Natural killer cell treated with Interleukin-12 subunit alpha and Interleukin-12 subunit beta and Interleukin-15 and Interleukin-18, amount 100 ng/mL, for 72 hours (primary cell): ENCODE measurements at regions not wholly inside any gene's neighbourhood (a gene's known extent, or its start where the extent isn't known, plus 50 kb on each side); places are given as distances from the start of the nearest gene placed in this dataset.

Experiments used
- ATAC-seq, 2 donors: fragments of 150-1000 bp; cut with Tn5 transposase in 1 of 2; sonication (Bioruptor Pico), chemical (Tn5 transposase) in 1 of 2; 2 replicates each; pipeline ENCODE4 v1.10.0; 2021
- DNase-seq: peaks from one replicate; pipeline ENCODE4 v3.0.0; 2022; ENCODE audit warnings: low spot score
- H3K27ac Mint-ChIP-seq, 2 donors: 1 replicate in 1 of 2; 2 replicates in 1 of 2; pipeline ENCODE4 v1.8.0; 2022; ENCODE audit warnings: mixed read lengths in 2 of 2, mild to moderate bottlenecking in 1 of 2, moderate library complexity in 1 of 2
- H3K27me3 Mint-ChIP-seq, 2 donors: 1 replicate in 1 of 2; 2 replicates in 1 of 2; pipeline ENCODE4 v1.8.0; 2022; ENCODE audit warnings: mixed read lengths in 2 of 2
- H3K36me3 Mint-ChIP-seq: one replicate; pipeline ENCODE4 v1.8.0; 2022; ENCODE audit warnings: mixed read lengths
- H3K4me1 Mint-ChIP-seq, 2 donors: 1 replicate in 1 of 2; 2 replicates in 1 of 2; pipeline ENCODE4 v1.8.0; 2022; ENCODE audit warnings: low read depth in 2 of 2, mixed read lengths in 2 of 2, mild to moderate bottlenecking in 1 of 2
- H3K4me3 Mint-ChIP-seq: one replicate; pipeline ENCODE4 v1.8.0; 2022; ENCODE audit warnings: mixed read lengths
- H3K9me3 Mint-ChIP-seq: 2 replicates; pipeline ENCODE4 v1.8.0; 2022; ENCODE audit warnings: mixed read lengths

DNA sequence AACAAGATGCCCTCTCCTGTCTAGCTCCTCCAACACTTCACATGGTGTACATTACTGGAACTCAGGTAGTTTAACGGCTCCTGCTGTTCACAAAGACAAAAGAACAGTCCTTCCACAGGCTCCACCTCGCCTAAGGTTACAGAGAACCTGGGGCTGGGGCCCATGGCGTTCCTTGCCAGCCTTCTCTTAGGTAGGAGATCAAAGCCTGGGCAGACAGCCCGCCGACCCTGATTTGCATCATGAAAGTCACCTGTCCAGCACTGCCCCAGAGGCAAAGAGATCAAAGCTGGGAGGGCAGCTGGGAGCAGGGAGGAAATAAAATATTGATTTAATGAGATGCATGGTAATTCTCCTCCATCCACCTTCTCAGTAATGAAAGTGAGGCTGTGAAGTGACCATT, 115.0 kb upstream of the SLIT3 start:
- H3K4me3 Mint-ChIP-seq = no peak overlapping the region

DNA sequence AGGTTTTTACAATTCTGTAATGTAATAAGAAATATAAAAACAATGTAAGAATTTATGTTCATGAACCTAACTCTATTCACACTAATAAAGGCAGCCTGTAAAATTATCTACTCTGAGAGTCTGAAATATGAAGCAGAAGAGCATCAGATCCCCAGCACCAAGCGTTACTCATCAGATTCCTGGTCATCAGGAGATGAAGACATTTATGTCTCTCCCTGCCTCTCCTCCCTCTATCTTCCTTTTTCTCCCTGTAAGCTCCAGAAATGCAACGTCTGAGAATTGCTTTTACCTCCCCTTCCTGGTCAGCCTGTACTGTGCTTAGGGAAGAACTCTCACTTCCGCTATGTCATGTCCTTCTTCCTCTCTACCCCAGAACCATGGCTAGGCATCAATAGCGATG, 114.4 kb upstream of the SLIT3 start:
- no peak for ATAC-seq
- Mint-ChIP-seq H3K27ac (no peak overlapping the region), H3K27me3 (peaks cover 5 to 7% of the 10 kb centered on the region in 2 donors), H3K4me3 (no peak overlapping the region), H3K36me3 (no peaks in the 10 kb centered on the region), H3K4me1 (no peaks in the 10 kb centered on the region), H3K9me3 (no peaks in the 10 kb centered on the region)
- no peak for DNase-seq

More for the DNA sequence above, 115.0 kb upstream of the SLIT3 start:
- H3K4me1 Mint-ChIP-seq = no peaks in the 10 kb centered on the region
- H3K27ac Mint-ChIP-seq = no peak overlapping the region
- H3K9me3 Mint-ChIP-seq = no peaks in the 10 kb centered on the region
- peaks cover 5 to 7% of the 10 kb centered on the region in 2 donors for H3K27me3 Mint-ChIP-seq
- H3K36me3 Mint-ChIP-seq = no peaks in the 10 kb centered on the region
- no peak for DNase-seq
- no peak for ATAC-seq

DNA sequence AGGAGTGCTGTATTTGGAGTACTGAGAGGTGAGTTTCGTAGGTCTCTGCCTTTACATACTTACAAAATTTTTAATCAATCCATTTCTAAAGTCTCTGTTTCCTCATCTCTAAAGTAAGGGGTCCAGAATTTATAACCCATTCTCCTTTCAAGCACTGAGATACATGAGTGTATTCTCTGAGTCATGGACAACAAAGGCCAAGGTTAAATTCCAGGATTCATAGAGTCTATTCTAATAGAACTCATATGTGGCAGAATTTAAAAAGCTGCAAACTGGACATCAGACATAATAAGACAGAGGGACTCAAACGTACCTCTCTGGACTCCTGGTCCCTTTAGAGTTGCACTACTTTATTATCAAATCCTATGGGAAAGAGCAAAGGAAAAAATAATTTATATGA, 112.5 kb upstream of the SLIT3 start:
- Mint-ChIP-seq H3K4me1 (no peaks in the 10 kb centered on the region), H3K27ac (no peak overlapping the region), H3K4me3 (no peak overlapping the region), H3K9me3 (no peaks in the 10 kb centered on the region), H3K27me3 (peaks cover 2 to 15% of the 10 kb centered on the region in 2 donors), H3K36me3 (no peaks in the 10 kb centered on the region)
- no peak for ATAC-seq
- DNase-seq = no peak

DNA sequence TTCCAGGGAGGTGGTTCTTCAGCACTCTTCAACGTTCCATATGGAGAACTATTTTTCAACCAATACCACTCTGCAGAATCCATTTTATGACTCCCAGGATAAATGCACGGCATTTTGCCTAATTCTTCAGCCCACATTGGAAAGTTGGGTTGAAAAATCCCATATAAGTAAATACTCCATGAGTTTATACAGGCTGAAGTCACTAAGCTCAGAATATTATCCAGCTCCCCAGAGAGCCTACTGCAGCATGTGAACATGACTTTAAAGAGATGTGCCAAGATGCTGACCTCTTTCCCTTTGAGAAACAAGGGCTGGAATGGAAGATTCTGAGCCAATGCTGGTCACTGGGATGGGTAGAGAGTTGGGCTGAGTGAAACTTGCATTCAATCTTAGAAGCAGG, 111.9 kb upstream of the SLIT3 start:
- no peaks in the 10 kb centered on the region for H3K36me3 Mint-ChIP-seq
- no peak for ATAC-seq
- H3K27ac Mint-ChIP-seq = no peak overlapping the region
- H3K4me3 Mint-ChIP-seq = no peak overlapping the region
- H3K27me3 Mint-ChIP-seq = peaks cover 2 to 15% of the 10 kb centered on the region in 2 donors
- H3K4me1 Mint-ChIP-seq = no peaks in the 10 kb centered on the region
- DNase-seq = no peak
- H3K9me3 Mint-ChIP-seq = no peaks in the 10 kb centered on the region

DNA sequence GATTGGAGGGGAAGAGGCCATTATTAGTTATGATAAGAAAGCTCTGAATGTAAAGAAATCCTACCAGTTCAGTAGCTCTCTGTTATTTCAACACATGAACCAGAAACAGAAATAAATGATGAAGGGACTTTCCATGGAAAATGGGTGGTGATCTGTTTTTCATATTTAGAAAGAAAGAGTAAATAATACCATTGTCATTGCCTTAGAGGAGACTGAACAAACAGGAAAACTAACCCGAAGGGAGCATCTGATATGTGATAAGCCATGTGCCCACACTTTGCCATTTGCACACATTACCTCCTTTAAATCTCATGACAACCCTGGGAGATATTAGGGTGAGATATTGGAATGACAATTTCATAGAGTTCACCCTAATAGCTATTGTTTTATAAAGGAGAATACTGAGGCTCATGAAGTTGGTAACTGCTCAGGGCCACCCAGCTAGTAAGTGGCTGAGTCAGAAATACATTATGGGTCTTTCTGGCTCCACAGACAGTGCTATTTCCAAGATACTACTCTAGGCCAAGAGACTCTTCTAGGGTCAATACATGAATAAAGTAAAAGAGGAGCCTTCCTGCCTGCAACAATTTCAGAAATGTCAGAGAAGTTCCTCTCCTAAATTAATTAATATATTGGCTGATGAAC, 111.0 kb upstream of the SLIT3 start:
- Mint-ChIP-seq H3K9me3 (no peaks in the 10 kb centered on the region), H3K27ac (no peak overlapping the region), H3K4me1 (no peaks in the 10 kb centered on the region), H3K27me3 (peaks cover 2 to 14% of the 10 kb centered on the region in 2 donors), H3K4me3 (no peak overlapping the region), H3K36me3 (no peaks in the 10 kb centered on the region)
- ATAC-seq (no peak), DNase-seq (no peak)

DNA sequence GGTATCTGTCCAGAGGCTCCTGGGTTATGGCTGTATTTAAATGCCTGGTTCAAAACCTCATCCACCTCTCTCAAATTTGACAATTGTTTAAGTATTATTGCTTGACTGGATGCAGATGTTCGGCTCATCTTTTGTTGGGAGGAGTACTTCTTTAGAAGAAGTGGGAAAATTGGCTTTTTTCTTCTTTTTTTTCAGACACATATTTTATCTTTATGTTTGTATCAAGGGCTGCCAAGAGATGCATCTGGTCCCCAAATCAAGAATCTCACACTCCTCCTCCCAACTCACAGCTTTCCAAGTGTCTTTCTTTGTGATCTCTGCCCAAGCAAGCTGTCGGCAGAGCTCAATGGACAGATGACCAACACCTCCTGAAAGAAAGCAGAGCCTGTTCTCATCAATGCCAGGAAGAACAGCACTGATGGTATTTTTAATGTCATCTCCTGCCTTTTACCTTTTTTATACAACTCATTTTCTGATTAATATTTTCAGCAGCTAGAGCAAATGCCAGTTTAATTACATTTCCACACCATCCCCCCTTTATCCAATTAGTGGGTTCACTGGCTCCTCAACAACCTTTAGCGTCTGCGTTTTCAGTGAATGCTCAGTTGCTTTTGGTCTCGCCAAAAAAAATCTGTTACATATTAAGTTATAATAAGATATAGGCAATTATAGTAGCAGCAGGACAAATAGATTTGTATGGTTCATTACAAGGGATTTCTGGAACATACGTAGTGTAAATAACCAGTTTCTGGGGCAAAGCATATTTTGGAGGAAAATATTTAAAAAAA, 110.3 kb upstream of the SLIT3 start:
- H3K36me3 Mint-ChIP-seq = no peaks in the 10 kb centered on the region
- no peak overlapping the region for H3K27ac Mint-ChIP-seq
- ATAC-seq (no peak), DNase-seq (no peak)
- no peaks in the 10 kb centered on the region for H3K4me1 Mint-ChIP-seq
- peaks cover 4 to 8% of the 10 kb centered on the region in 2 donors for H3K27me3 Mint-ChIP-seq
- H3K9me3 Mint-ChIP-seq = no peaks in the 10 kb centered on the region
- H3K4me3 Mint-ChIP-seq = no peak overlapping the region

DNA sequence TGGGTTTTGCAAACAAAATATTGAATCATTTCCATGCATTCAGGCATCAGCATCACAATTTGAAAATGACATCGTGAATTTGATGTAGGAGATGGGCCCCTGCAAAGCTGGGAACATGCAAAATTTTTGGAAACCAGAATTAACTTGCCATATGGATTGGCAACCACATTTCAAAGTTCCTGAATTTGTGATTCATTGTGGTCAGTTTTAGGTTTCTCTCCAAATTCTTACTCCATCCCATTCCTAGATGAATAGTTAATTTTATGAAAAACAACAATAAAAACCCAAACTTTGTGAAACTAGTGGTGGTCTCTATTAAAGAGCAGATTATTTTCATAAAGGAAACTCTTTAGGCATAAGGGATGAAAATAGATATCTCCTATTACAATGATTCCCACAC, 107.8 kb upstream of the SLIT3 start:
- Mint-ChIP-seq H3K4me1 (no peaks in the 10 kb centered on the region), H3K27me3 (peaks cover 7 to 8% of the 10 kb centered on the region in 2 donors), H3K27ac (no peak overlapping the region), H3K9me3 (no peaks in the 10 kb centered on the region), H3K36me3 (no peaks in the 10 kb centered on the region), H3K4me3 (no peak overlapping the region)
- no peak for ATAC-seq
- no peak for DNase-seq

DNA sequence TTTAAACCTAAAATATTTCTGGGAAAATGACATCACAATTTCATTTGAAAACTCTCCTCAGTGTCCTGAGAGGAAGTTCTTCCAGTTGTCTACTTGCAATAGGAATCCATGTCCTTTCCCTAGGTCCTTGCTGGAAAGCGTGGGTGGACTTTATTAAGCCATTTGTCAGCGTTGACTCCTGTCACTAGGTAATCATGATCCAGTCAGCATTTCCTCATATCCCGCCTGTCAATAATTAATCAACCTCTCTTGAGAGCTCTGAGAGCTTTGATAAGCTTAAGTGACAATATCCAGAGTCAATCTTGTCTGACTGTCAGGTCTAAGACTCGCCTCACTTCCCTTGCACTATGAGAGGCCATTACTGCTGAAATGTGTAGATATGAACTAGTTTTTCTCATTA, 107.2 kb upstream of the SLIT3 start:
- Mint-ChIP-seq H3K27me3 (peaks cover 7 to 8% of the 10 kb centered on the region in 2 donors), H3K27ac (no peak overlapping the region), H3K4me3 (no peak overlapping the region), H3K4me1 (no peaks in the 10 kb centered on the region), H3K9me3 (no peaks in the 10 kb centered on the region), H3K36me3 (no peaks in the 10 kb centered on the region)
- ATAC-seq (no peak), DNase-seq (no peak)

DNA sequence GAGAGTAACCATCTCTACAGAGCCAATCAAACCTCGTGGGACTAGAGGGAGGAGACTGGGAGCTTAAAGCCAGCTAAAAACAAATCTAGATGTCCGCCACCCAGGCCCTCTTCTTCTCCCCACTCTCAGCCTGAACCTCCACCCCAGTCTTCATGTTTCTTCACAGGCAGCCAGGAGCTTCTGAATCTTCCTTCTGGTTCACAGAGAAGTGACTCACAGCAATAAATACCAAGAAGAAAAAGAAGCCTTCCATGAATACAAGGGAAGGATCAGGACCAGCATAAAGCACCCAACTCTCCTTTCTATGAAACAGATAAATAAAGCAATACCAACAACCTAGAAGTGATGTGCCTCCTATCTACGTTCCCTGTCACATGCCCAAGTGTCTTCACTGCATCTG, 103.3 kb upstream of the SLIT3 start:
- DNase-seq (no peak), ATAC-seq (no peak)
- no peak overlapping the region for H3K4me3 Mint-ChIP-seq
- H3K27me3 Mint-ChIP-seq = peaks cover 16 to 26% of the 10 kb centered on the region in 2 donors
- no peaks in the 10 kb centered on the region for H3K9me3 Mint-ChIP-seq
- no peak overlapping the region for H3K27ac Mint-ChIP-seq
- H3K4me1 Mint-ChIP-seq = no peaks in the 10 kb centered on the region
- H3K36me3 Mint-ChIP-seq = no peaks in the 10 kb centered on the region

DNA sequence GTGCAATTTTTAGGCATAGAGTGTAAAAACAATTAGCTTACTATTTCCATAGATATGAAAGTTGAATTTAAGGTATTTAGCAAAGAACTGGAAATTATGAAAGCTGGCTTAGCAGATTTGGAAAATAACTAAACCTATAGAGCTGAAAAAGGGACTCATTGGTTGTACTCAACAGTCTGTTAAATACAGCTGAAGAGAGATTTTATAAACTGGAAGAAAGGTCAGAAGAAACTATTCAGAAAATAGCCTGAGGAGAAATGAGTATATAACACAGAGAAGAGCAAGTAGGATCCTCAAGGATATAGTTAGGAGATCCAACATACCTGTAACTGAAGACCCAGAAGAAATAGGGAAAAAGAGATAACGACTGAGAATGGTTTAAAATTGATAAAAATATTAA, 97.6 kb upstream of the SLIT3 start:
- Mint-ChIP-seq H3K27ac (no peak overlapping the region), H3K9me3 (peaks cover 3% of the 10 kb centered on the region), H3K4me1 (no peaks in the 10 kb centered on the region), H3K27me3 (peaks cover 15 to 42% of the 10 kb centered on the region in 2 donors), H3K4me3 (no peak overlapping the region), H3K36me3 (peaks cover 4% of the 10 kb centered on the region)
- DNase-seq (no peak), ATAC-seq (no peak)

DNA sequence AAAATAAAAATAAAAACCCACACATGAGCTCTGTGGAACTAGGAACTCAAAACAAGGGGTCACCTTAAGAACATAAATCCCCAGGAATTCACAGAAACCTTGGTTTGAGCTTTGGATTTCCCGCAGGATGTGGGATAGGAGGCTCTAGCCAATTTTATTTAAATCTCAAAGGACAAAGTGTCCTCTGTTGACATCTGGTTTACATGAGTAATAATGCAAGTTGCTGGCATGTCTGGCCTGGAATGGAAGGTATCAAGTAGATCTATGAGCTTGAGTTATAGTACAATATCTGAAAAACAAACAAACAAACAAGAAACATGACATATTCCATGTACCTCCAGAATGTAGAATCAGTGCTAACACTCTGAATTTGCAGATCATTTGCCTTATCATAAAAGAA, 94.2 kb upstream of the SLIT3 start:
- Mint-ChIP-seq H3K27ac (no peak overlapping the region), H3K4me3 (no peak overlapping the region), H3K36me3 (peaks cover 4% of the 10 kb centered on the region), H3K9me3 (peaks cover 3% of the 10 kb centered on the region), H3K27me3 (peaks cover 9 to 35% of the 10 kb centered on the region in 2 donors), H3K4me1 (no peaks in the 10 kb centered on the region)
- ATAC-seq (no peak), DNase-seq (no peak)

DNA sequence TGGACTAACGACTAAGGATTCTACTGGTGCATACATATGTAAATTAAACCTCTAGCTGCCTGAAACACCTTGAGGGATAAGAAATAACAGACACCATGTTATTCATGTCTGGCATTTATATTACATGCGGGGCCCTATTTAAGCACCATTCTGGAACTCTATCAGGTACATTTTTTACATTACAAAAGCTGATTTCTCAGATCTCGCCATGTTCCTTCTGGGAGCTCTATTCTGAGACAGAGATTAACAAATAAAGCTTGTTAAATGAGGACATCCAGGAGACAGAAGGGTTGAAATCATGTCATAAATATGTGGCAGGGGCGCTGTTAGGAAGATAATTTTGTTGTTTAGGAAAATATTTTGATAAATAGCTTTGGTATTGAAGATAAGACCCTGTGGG, 93.4 kb upstream of the SLIT3 start:
- ATAC-seq = no peak
- no peak for DNase-seq
- Mint-ChIP-seq H3K4me1 (no peaks in the 10 kb centered on the region), H3K4me3 (no peak overlapping the region), H3K27ac (no peak overlapping the region), H3K36me3 (peaks cover 4% of the 10 kb centered on the region), H3K9me3 (peaks cover 3% of the 10 kb centered on the region), H3K27me3 (peaks cover 7 to 27% of the 10 kb centered on the region in 2 donors)

DNA sequence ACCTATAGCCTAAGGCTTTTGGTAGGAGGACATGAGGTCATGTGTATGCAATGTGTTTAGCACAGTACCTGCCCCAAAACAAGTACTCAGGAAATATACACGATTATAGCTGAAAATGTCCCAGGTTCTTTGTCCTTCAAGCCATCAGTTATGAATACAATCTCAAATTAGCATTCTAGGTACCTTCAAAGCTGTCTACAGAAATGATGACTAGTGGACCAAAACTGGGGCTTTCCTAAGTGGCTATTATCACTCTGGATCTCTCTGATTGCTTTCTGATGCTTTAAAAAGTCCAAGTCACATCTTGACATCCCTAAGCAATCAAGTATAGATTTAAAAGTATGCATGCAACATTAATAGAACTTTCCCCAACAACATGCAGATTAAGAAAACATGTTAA, 93.0 kb upstream of the SLIT3 start:
- Mint-ChIP-seq H3K4me3 (no peak overlapping the region), H3K36me3 (peaks cover 4% of the 10 kb centered on the region), H3K9me3 (peaks cover 3% of the 10 kb centered on the region), H3K27me3 (peaks cover 7 to 24% of the 10 kb centered on the region in 2 donors), H3K27ac (no peak overlapping the region), H3K4me1 (no peaks in the 10 kb centered on the region)
- no peak for ATAC-seq
- DNase-seq = no peak

DNA sequence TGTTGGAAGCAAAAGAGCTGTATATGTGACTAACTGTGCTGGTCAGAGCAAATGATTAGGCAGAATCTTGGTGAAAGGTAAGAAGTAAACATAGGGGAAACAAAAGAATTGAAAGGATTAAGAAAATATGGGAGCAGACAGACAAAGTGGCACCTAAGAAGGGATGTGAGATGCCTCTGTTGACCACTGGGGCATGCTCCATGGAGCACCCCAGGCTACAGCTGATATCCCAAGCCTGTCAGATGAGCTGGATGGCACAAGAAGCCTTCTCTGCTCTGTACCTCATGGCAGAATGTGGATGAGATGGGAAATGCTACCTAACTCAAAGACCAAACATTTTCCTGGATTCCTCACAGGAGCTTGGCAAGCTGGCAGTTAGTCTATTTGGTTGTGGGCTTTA, 89.3 kb upstream of the SLIT3 start:
- H3K4me3 Mint-ChIP-seq = no peak overlapping the region
- ATAC-seq (no peak), DNase-seq (no peak)
- H3K27me3 Mint-ChIP-seq = peaks cover 6 to 17% of the 10 kb centered on the region in 2 donors
- H3K9me3 Mint-ChIP-seq = no peaks in the 10 kb centered on the region
- no peaks in the 10 kb centered on the region for H3K4me1 Mint-ChIP-seq
- no peaks in the 10 kb centered on the region for H3K36me3 Mint-ChIP-seq
- H3K27ac Mint-ChIP-seq = no peak overlapping the region
